Keratinocyte (primary cell): ENCODE measurements at regions not wholly inside any gene's neighbourhood (a gene's known extent, or its start where the extent isn't known, plus 50 kb on each side); places are given as distances from the start of the nearest gene placed in this dataset.

Experiments used
- DNase-seq: peaks from one replicate; pipeline ENCODE4 v3.0.0-alpha.2; 2011; ENCODE audit warnings: low read depth, missing footprints, low spot score
- FAIRE-seq: peaks from 2 replicates; lab custom pipeline; 2011; peaks lifted over from hg19 to GRCh38; lab: Jason Lieb, UNC
- H2AFZ ChIP-seq: 2 replicates; pipeline ENCODE4 v1.6.0; 2012; ENCODE audit warnings: low read length, control low read depth, inconsistent platforms; ENCODE audit not compliant: control insufficient read depth
- H3K27ac ChIP-seq: 2 replicates; pipeline ENCODE4 v1.5.1; 2011; ENCODE audit warnings: low read length; ENCODE audit not compliant: control insufficient read depth, insufficient read depth
- H3K27me3 ChIP-seq: 3 replicates; pipeline ENCODE4 v1.6.0; 2011; ENCODE audit warnings: low read length; ENCODE audit not compliant: control insufficient read depth, insufficient read depth; ENCODE audit errors: extremely low read depth
- H3K36me3 ChIP-seq, 2 experiments: 2 replicates in 1 of 2; 3 replicates in 1 of 2; pipeline ENCODE4 v1.5.1; 2011; ENCODE audit warnings: low read length in 2 of 2, mild to moderate bottlenecking in 1 of 2; ENCODE audit not compliant: control insufficient read depth in 2 of 2, insufficient read depth in 2 of 2; ENCODE audit errors: extremely low read depth in 1 of 2
- H3K4me1 ChIP-seq: 3 replicates; pipeline ENCODE4 v1.5.1; 2011; ENCODE audit warnings: low read length; ENCODE audit not compliant: control insufficient read depth, insufficient read depth; ENCODE audit errors: extremely low read depth
- H3K4me2 ChIP-seq: 3 replicates; pipeline ENCODE4 v1.6.0; 2011; ENCODE audit warnings: low read depth, low read length; ENCODE audit not compliant: control insufficient read depth, insufficient read depth; ENCODE audit errors: extremely low read depth
- H3K4me3 ChIP-seq, 3 experiments: fragments of 200-600 bp in 1 of 3; sonication (generic) in 1 of 3; 2 replicates in 2 of 3; 3 replicates in 1 of 3; pipeline ENCODE4 v1.5.1; 2011 to 2016; ENCODE audit warnings: low read length in 3 of 3, mild to moderate bottlenecking in 3 of 3, control low read depth in 2 of 3, inconsistent platforms in 1 of 3, low read depth in 1 of 3, mixed read lengths in 1 of 3, mixed run types in 1 of 3, moderate library complexity in 1 of 3; ENCODE audit not compliant: control insufficient read depth in 2 of 3, insufficient read depth in 2 of 3; ENCODE audit errors: extremely low read depth in 1 of 3
- H3K79me2 ChIP-seq: 2 replicates; pipeline ENCODE4 v1.6.0; 2012; ENCODE audit warnings: low read length; ENCODE audit not compliant: control insufficient read depth, insufficient read depth
- H3K9ac ChIP-seq: 3 replicates; pipeline ENCODE4 v1.6.0; 2011; ENCODE audit warnings: low read length; ENCODE audit not compliant: control insufficient read depth, insufficient read depth; ENCODE audit errors: extremely low read depth
- H3K9me1 ChIP-seq: 3 replicates; pipeline ENCODE4 v1.6.0; 2011; ENCODE audit warnings: low read length; ENCODE audit not compliant: control insufficient read depth, insufficient read depth; ENCODE audit errors: extremely low read depth
- H3K9me3 ChIP-seq: 2 replicates; pipeline ENCODE4 v1.5.1; 2012; ENCODE audit warnings: low read depth, low read length; ENCODE audit not compliant: control insufficient read depth
- H4K20me1 ChIP-seq: 3 replicates; pipeline ENCODE4 v1.6.0; 2011; ENCODE audit warnings: low read length; ENCODE audit not compliant: control insufficient read depth, insufficient read depth; ENCODE audit errors: extremely low read depth
- CTCF ChIP-seq, 3 experiments: IDR thresholded peaks in 1 of 3; conservative IDR thresholded peaks in 1 of 3; optimal IDR thresholded peaks in 1 of 3; 2 replicates in 2 of 3; 3 replicates in 1 of 3; pipeline versions ENCODE3 to v1.5.1; 2011; ENCODE audit warnings: low read length in 3 of 3, mild to moderate bottlenecking in 3 of 3, moderate library complexity in 2 of 3, control low read depth in 1 of 3, inconsistent platforms in 1 of 3; ENCODE audit not compliant: insufficient read depth in 2 of 3; ENCODE audit errors: extremely low read depth in 1 of 3
- EZH2 ChIP-seq: IDR thresholded peaks from one replicate; pipeline ENCODE4 v1.6.1; 2012; ENCODE audit warnings: inconsistent platforms, mild to moderate bottlenecking, low read length, moderate library complexity
- dilution Hi-C: fragments of 300-500 bp; cut with MboI; formaldehyde crosslinking; loops from one replicate; pipeline ENCODE4 v1.7.0; 2020; ENCODE audit warnings: low sequenced_read_pairs; ENCODE audit not compliant: extremely low pct_ligation_motif_present

- Histone ChIP-seq H3K4me2 (no peak overlapping the region), H3K9me3 (no peaks in the 10 kb centered on the region), H4K20me1 (no peaks in the 10 kb centered on the region), H3K4me3 (no peak overlapping the region), H3K4me1 (peaks cover 7% of the 10 kb centered on the region), H2AFZ (no peak overlapping the region), H3K27ac (no peak overlapping the region), H3K79me2 (no peaks in the 10 kb centered on the region), H3K27me3 (no peaks in the 10 kb centered on the region), H3K36me3 (no peaks in the 10 kb centered on the region), H3K9ac (no peak overlapping the region), H3K9me1 (no peaks in the 10 kb centered on the region)
- TF ChIP-seq EZH2 = no peak
- peak; percentile 16 to 44 (median 31) for TF ChIP-seq CTCF (optimal IDR thresholded peaks at IDR 0.05 in 1 of 3, IDR thresholded peaks at IDR 0.05 in 1 of 3, conservative IDR thresholded peaks at IDR 0.05 in 1 of 3; ENCODE audit: extremely low read depth in 1 of 3, insufficient read depth in 2 of 3, low read length in 3 of 3)
- no peak for DNase-seq
- dilution Hi-C loops = no loop called here
- FAIRE-seq = no peak
These were observed 543.4 kb downstream of the GBE1 start for GRCh38 chr3:81218023-81218422.

GRCh38 chr3:81217101-81217500 lies 544.3 kb downstream of the GBE1 start:
- Histone ChIP-seq H2AFZ (no peak overlapping the region), H3K9me3 (no peaks in the 10 kb centered on the region), H4K20me1 (no peaks in the 10 kb centered on the region), H3K4me1 (peaks cover 7% of the 10 kb centered on the region), H3K36me3 (no peaks in the 10 kb centered on the region), H3K9ac (no peak overlapping the region), H3K4me3 (no peak overlapping the region), H3K9me1 (no peaks in the 10 kb centered on the region), H3K79me2 (no peaks in the 10 kb centered on the region), H3K27ac (no peak overlapping the region), H3K4me2 (no peak overlapping the region), H3K27me3 (no peaks in the 10 kb centered on the region)
- FAIRE-seq (no peak), DNase-seq (no peak)
- dilution Hi-C loops = no loop called here
- TF ChIP-seq CTCF (optimal IDR thresholded peaks at IDR 0.05 in 1 of 3, IDR thresholded peaks at IDR 0.05 in 1 of 3, conservative IDR thresholded peaks at IDR 0.05 in 1 of 3; ENCODE audit: extremely low read depth in 1 of 3, insufficient read depth in 2 of 3, low read length in 3 of 3) (no peak), EZH2 (no peak)
